A549 (cell line): ENCODE measurements at regions not wholly inside any gene's neighbourhood (a gene's known extent, or its start where the extent isn't known, plus 50 kb on each side); places are given as distances from the start of the nearest gene placed in this dataset.

Experiments used
- CBX2 ChIP-seq: fragments of 200-600 bp; sonication (generic); IDR thresholded peaks from 2 replicates; pipeline ENCODE4 v1.6.1; 2016; ENCODE audit warnings: low read depth, mild to moderate bottlenecking, borderline replicate concordance
- KDM1A ChIP-seq: fragments of 200-600 bp; sonication (generic); IDR thresholded peaks from 2 replicates; pipeline ENCODE4 v1.6.1; 2016; ENCODE audit warnings: low read depth, mild to moderate bottlenecking
- SREBF2 ChIP-seq: fragments of 450-650 bp; IDR thresholded peaks from 2 replicates; pipeline ENCODE4 v1.6.1; 2014; ENCODE audit warnings: mild to moderate bottlenecking, moderate library complexity
- TF ChIP-seq, protein P1 (sequence below): fragments of 250-450 bp; sonication (Bioruptor Pico); IDR thresholded peaks from 2 replicates; pipeline ENCODE4 v1.5.0; 2021; ENCODE audit warnings: mild to moderate bottlenecking, moderate library complexity, borderline replicate concordance
- TF ChIP-seq, protein P2 (sequence below): IDR thresholded peaks from 2 replicates; pipeline ENCODE4 v1.6.1; 2012
- TF ChIP-seq, protein P3 (sequence below): fragments of 250-450 bp; sonication (Bioruptor Pico); IDR thresholded peaks from 2 replicates; pipeline ENCODE4 v1.5.0; 2020; ENCODE audit warnings: low read depth, mild to moderate bottlenecking, moderate library complexity

DNA sequence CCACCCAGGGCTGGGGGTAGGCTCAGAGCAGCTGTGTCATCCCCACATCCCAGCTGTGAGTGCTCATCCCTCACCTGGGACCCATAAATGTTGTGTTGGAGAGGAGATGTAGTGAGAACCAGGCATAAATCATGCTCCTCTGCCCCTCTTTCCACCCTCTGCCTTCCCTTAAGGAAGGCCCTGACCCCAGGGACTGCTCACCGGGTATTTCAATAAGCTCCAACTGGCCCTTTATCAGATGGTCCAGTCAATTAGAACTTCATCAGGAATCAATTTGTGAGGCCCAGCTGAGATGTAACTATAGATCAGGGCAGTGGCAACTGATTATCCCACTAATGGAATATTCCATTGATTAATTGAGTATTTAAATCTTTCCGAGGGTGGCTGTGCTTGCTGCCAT, 50.8 kb upstream of the NTRK3 start (continued):
- TF ChIP-seq KDM1A (no peak), SREBF2 (no peak), CBX2 (no peak)
- TF ChIP-seq, protein P1, sequence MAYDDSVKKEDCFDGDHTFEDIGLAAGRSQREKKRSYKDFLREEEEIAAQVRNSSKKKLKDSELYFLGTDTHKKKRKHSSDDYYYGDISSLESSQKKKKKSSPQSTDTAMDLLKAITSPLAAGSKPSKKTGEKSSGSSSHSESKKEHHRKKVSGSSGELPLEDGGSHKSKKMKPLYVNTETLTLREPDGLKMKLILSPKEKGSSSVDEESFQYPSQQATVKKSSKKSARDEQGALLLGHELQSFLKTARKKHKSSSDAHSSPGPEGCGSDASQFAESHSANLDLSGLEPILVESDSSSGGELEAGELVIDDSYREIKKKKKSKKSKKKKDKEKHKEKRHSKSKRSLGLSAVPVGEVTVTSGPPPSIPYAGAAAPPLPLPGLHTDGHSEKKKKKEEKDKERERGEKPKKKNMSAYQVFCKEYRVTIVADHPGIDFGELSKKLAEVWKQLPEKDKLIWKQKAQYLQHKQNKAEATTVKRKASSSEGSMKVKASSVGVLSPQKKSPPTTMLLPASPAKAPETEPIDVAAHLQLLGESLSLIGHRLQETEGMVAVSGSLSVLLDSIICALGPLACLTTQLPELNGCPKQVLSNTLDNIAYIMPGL (CRISPR knock-in tag), result no peak
- TF ChIP-seq, protein P2, sequence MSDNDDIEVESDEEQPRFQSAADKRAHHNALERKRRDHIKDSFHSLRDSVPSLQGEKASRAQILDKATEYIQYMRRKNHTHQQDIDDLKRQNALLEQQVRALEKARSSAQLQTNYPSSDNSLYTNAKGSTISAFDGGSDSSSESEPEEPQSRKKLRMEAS, result no peak
- TF ChIP-seq, protein P3, sequence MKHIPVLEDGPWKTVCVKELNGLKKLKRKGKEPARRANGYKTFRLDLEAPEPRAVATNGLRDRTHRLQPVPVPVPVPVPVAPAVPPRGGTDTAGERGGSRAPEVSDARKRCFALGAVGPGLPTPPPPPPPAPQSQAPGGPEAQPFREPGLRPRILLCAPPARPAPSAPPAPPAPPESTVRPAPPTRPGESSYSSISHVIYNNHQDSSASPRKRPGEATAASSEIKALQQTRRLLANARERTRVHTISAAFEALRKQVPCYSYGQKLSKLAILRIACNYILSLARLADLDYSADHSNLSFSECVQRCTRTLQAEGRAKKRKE (CRISPR knock-in tag), result no peak
